MCF 10A (cell line): ENCODE measurements at regions not wholly inside any gene's neighbourhood (a gene's known extent, or its start where the extent isn't known, plus 50 kb on each side); places are given as distances from the start of the nearest gene placed in this dataset.

ENCODE experiments used
- BruUV-seq: library from RNA; stranded (reverse); fragments of 400-500 nt; replicated peaks from 2 replicates; lab custom pipeline; 2021; lab: Mats Ljungman, UMichigan
- CTCF ChIA-PET: fragments of 300-600 bp; sonication (Branson Sonifier 250); formaldehyde crosslinking; extraction: SDS; loops from one replicate; lab custom pipeline; 2021; ENCODE audit warnings: antibody characterized with exemption, inconsistent platforms; lab: Yijun Ruan, JAX
- POLR2A ChIA-PET: fragments of 300-600, 350-650 bp; sonication (Branson Sonifier 250); formaldehyde crosslinking; extraction: SDS; loops from one replicate; lab custom pipeline; 2020; ENCODE audit warnings: antibody characterized with exemption, inconsistent platforms; lab: Yijun Ruan, JAX
- DNase-seq: peaks from one replicate; pipeline ENCODE4 v3.0.0-alpha.2; 2018; ENCODE audit not compliant: unreplicated experiment
- H3K27ac Mint-ChIP-seq: one replicate; pipeline ENCODE4 v1.8.0; 2022; ENCODE audit warnings: mild to moderate bottlenecking, low read depth, mixed read lengths; ENCODE audit not compliant: unreplicated experiment
- H3K27me3 Mint-ChIP-seq: one replicate; pipeline ENCODE4 v1.8.0; 2022; ENCODE audit warnings: mixed read lengths; ENCODE audit not compliant: insufficient read depth, unreplicated experiment
- H3K36me3 Mint-ChIP-seq: one replicate; pipeline ENCODE4 v1.8.0; 2022; ENCODE audit warnings: mild to moderate bottlenecking, moderate library complexity, mixed read lengths; ENCODE audit not compliant: insufficient read depth, unreplicated experiment
- H3K4me1 Mint-ChIP-seq: one replicate; pipeline ENCODE4 v1.8.0; 2022; ENCODE audit warnings: mixed read lengths; ENCODE audit not compliant: insufficient read depth, unreplicated experiment
- H3K4me3 Mint-ChIP-seq: one replicate; pipeline ENCODE4 v1.8.0; 2022; ENCODE audit warnings: mild to moderate bottlenecking, moderate library complexity, mixed read lengths; ENCODE audit not compliant: unreplicated experiment
- H3K9me3 Mint-ChIP-seq: one replicate; pipeline ENCODE4 v1.8.0; 2022; ENCODE audit warnings: mixed read lengths; ENCODE audit not compliant: unreplicated experiment
- intact Hi-C: fragments of 100-400 bp; cut with micrococcal nuclease; formaldehyde crosslinking; loops from 2 replicates; pipeline ENCODE4 v1.14.1; 2022
- TF ChIP-seq, protein P1 (sequence below): fragments of 200-600 bp; IDR thresholded peaks from one replicate; pipeline ENCODE4 v1.8.0; 2022; ENCODE audit warnings: antibody characterized with exemption, mild to moderate bottlenecking; ENCODE audit not compliant: unreplicated experiment

DNA sequence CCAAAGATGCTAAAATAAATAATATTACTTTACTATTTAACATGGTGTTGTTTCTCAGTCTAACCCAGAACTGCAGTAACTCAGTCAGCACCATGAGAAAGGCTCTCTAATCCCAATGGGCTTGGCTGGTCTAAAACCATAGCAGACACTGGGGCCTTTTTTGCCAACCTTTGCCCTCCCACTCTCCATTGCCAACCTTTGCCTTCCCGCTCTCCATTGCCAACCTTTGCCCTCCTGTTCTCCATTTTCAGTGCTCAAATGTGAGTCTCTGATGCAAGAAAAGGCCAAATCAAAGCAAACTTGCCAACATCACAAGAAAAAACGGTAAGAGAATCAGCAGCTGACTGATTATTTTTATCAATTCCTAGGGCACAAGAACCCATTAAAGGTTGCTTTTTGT is 1681.2 kb downstream of the SLITRK5 start:
- Mint-ChIP-seq H3K36me3 (no peaks in the 10 kb centered on the region), H3K9me3 (no peaks in the 10 kb centered on the region), H3K4me3 (no peak overlapping the region), H3K4me1 (no peaks in the 10 kb centered on the region), H3K27ac (no peak overlapping the region), H3K27me3 (no peaks in the 10 kb centered on the region)
- DNase-seq, result no peak
- intact Hi-C loops, result no loop called here
- no TSS peak for BruUV-seq
- TF ChIP-seq, protein P1, sequence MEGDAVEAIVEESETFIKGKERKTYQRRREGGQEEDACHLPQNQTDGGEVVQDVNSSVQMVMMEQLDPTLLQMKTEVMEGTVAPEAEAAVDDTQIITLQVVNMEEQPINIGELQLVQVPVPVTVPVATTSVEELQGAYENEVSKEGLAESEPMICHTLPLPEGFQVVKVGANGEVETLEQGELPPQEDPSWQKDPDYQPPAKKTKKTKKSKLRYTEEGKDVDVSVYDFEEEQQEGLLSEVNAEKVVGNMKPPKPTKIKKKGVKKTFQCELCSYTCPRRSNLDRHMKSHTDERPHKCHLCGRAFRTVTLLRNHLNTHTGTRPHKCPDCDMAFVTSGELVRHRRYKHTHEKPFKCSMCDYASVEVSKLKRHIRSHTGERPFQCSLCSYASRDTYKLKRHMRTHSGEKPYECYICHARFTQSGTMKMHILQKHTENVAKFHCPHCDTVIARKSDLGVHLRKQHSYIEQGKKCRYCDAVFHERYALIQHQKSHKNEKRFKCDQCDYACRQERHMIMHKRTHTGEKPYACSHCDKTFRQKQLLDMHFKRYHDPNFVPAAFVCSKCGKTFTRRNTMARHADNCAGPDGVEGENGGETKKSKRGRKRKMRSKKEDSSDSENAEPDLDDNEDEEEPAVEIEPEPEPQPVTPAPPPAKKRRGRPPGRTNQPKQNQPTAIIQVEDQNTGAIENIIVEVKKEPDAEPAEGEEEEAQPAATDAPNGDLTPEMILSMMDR, result no peak
- CTCF ChIA-PET, result interaction anchor here (0.5 to 0.8 kb wide), 4 partner anchors 19 to 1679 kb away, joined by 3 to 4 read pairs (median 3); no protein-coding TSS in a partner anchor
- POLR2A ChIA-PET, result interaction anchor here (0.6 to 0.7 kb wide), 2 partner anchors 12 to 660 kb away, joined by 3 to 4 read pairs; no protein-coding TSS in a partner anchor

DNA sequence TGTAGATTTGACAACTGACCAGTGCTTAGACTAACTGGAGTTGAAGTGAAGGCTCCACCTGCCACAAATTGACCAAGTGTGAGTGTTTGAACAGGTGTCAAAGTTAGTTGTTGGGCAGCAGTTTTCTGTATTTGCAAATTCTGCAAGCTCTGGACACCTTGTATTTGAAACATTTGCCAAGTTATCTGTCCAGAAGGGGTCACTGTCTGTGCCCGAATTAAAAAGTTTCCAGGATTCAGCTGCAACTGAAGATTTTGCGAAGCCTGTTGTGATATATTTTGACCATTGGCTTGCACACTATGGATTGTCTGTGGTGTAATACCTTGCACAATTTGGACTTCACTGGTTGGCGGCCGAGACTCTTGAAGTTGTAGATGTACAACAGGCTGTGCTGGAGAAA is 1690.7 kb downstream of the SLITRK5 start:
- Mint-ChIP-seq H3K4me3 (no peak overlapping the region), H3K27ac (no peak overlapping the region), H3K4me1 (no peaks in the 10 kb centered on the region), H3K9me3 (no peaks in the 10 kb centered on the region), H3K27me3 (no peaks in the 10 kb centered on the region), H3K36me3 (no peaks in the 10 kb centered on the region)
- peak; percentile 8 for DNase-seq
- TF ChIP-seq, protein P1, result no peak
- intact Hi-C loops, result loop anchor here (5.0 kb wide), 1 partner anchor 335 kb away; no protein-coding TSS in a partner anchor
- POLR2A ChIA-PET, result no interaction called here
- CTCF ChIA-PET, result interaction anchor here (0.9 to 1.2 kb wide), 4 partner anchors 12 to 338 kb away, joined by 3 to 4 read pairs (median 4); no protein-coding TSS in a partner anchor
- no TSS peak for BruUV-seq

DNA sequence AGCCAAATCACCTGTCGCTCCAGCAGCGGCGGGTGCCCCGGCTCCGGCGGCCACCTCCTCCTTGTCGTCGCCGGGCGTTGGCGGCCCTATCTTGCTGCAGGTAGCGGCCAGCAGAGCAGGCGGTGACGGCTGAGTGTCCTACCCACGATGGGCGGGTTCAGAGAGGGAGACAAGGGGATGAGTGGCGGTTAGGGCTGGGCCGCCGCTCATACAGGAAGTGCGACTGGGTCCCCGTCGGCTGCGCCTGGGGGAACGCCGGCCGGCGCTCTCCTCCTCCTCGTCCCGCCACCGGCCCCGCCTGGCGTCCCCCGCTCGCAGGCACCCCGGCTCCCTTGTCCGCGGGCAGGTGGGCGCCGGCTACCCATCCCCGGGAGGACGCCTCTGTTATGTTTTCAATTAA is 1692.0 kb downstream of the SLITRK5 start:
- ChIA-PET POLR2A (no interaction called here), CTCF (interaction anchor here (0.6 kb wide), 1 partner anchor 27 kb away, joined by 3 read pairs; no protein-coding TSS in a partner anchor)
- TF ChIP-seq, protein P1, result no peak
- Mint-ChIP-seq H3K36me3 (no peaks in the 10 kb centered on the region), H3K9me3 (no peaks in the 10 kb centered on the region), H3K27me3 (no peaks in the 10 kb centered on the region), H3K4me1 (no peaks in the 10 kb centered on the region), H3K27ac (no peak overlapping the region), H3K4me3 (no peak overlapping the region)
- no TSS peak for BruUV-seq
- intact Hi-C loops, result loop anchor here (5.0 kb wide), 1 partner anchor 334 kb away; no protein-coding TSS in a partner anchor
- DNase-seq, result no peak

DNA sequence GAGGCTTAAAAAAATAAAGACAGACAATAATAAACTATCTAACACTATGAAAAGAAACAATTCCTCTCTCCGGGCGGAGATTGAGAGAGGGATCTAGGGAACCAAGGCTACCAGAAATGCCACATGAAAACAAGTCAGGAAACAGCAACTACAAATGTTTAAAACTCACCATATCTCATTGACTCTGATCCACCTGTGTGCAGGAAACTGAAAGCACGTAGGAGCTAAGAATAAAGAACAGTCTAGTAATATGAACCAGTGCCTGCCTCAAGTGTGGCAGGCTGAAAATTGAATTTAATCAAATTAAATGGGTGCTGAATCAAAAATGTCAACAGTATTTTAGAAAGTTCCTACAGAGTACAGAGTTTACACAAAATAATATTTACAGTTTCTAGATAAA is 1701.0 kb downstream of the SLITRK5 start:
- no peaks in the 10 kb centered on the region for H3K36me3 Mint-ChIP-seq
- ChIA-PET CTCF (no interaction called here), POLR2A (no interaction called here)
- no peak for DNase-seq
- no TSS peak for BruUV-seq
- no peak overlapping the region for H3K4me3 Mint-ChIP-seq
- intact Hi-C loops, result no loop called here
- no peaks in the 10 kb centered on the region for H3K27me3 Mint-ChIP-seq
- no peak overlapping the region for H3K27ac Mint-ChIP-seq
- TF ChIP-seq, protein P1, result no peak
- H3K9me3 Mint-ChIP-seq, result no peaks in the 10 kb centered on the region
- no peaks in the 10 kb centered on the region for H3K4me1 Mint-ChIP-seq
